ENCODE measurements at regions not wholly inside any gene's neighbourhood (a gene's known extent, or its start where the extent isn't known, plus 50 kb on each side); places are given as distances from the start of the nearest gene placed in this dataset.

DNA sequence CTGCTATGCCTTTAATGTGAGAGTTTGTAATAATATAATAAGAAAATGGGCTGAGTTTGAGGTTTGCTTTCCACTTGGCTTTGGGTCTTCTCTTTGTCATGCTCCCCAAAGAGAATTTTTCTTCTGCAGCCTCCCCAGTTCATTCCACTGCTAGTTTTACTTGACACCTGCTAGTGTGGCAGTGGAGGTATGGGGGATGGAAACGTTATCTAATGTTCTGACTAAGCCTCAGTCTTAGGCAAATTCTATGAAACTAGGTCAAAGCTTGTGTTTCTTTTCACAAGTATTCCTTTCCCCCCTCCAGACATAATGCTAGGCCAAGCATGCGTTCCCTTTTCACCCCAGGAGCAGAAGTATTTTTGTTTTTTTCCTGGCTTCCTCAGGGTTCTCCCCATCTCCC, 67.5 kb downstream of the PPP1R2C start:
- H4K20me1 ChIP-seq (ENCODE audit: insufficient read depth) = no peaks in the 10 kb centered on the region
- no peaks in the 10 kb centered on the region for H3K79me2 ChIP-seq (ENCODE audit: insufficient read depth, low read depth)
- H3K4me1 ChIP-seq (ENCODE audit: low read depth, poor library complexity, severe bottlenecking) = peaks cover 16% of the 10 kb centered on the region
- no peaks in the 10 kb centered on the region for H3K27me3 ChIP-seq (ENCODE audit: insufficient read depth, low read depth)
- 0 out of 2 replicates have a peak overlapping the region, but pooled peaks have one; percentile 14 for H2AFZ ChIP-seq (ENCODE audit: low read depth)
- H3K4me2 ChIP-seq = peak overlapping the region; percentile 45; the same call in 1 of the 2 replicates
- H3K9ac ChIP-seq = no peak overlapping the region
- H3K4me3 ChIP-seq (IDR thresholded peaks at IDR 0.05; ENCODE audit: insufficient read depth, low read depth, low read length) = no peak overlapping the region
- TF ChIP-seq, protein P1, sequence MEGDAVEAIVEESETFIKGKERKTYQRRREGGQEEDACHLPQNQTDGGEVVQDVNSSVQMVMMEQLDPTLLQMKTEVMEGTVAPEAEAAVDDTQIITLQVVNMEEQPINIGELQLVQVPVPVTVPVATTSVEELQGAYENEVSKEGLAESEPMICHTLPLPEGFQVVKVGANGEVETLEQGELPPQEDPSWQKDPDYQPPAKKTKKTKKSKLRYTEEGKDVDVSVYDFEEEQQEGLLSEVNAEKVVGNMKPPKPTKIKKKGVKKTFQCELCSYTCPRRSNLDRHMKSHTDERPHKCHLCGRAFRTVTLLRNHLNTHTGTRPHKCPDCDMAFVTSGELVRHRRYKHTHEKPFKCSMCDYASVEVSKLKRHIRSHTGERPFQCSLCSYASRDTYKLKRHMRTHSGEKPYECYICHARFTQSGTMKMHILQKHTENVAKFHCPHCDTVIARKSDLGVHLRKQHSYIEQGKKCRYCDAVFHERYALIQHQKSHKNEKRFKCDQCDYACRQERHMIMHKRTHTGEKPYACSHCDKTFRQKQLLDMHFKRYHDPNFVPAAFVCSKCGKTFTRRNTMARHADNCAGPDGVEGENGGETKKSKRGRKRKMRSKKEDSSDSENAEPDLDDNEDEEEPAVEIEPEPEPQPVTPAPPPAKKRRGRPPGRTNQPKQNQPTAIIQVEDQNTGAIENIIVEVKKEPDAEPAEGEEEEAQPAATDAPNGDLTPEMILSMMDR (conservative IDR thresholded peaks at IDR 0.05; ENCODE audit: low read depth, low read length) = no peak
- no peaks in the 10 kb centered on the region for H3K36me3 ChIP-seq (ENCODE audit: insufficient read depth)
- no peak overlapping the region for H3K27ac ChIP-seq

DNA sequence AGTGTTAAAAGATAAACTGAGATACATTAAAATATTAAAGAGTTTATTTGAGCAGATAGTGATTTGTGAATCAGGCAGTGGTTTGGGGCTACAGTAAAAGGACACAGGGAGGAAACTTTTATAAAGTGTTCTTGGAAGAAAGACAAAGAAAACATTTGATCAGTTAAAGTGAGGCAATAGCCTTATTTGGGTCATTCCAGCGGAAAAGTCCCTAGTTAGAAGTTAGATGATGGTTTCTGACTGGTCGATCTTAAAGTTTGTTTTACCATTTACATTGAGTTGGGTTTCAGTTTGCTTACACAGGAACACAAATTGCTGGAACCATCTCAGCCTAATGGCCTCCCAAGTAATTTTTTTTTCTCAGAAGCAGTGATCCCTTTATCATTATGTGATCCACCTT, 69.7 kb downstream of the PPP1R2C start:
- Histone ChIP-seq H4K20me1 (ENCODE audit: insufficient read depth) (no peaks in the 10 kb centered on the region), H3K36me3 (ENCODE audit: insufficient read depth) (no peaks in the 10 kb centered on the region), H3K27ac (no peak overlapping the region), H3K4me1 (ENCODE audit: low read depth, poor library complexity, severe bottlenecking) (peaks cover 16% of the 10 kb centered on the region), H3K9ac (no peak overlapping the region), H3K4me3 (IDR thresholded peaks at IDR 0.05; ENCODE audit: insufficient read depth, low read depth, low read length) (no peak overlapping the region), H3K79me2 (ENCODE audit: insufficient read depth, low read depth) (no peaks in the 10 kb centered on the region), H2AFZ (ENCODE audit: low read depth) (no peak overlapping the region), H3K4me2 (no peak overlapping the region), H3K27me3 (ENCODE audit: insufficient read depth, low read depth) (no peaks in the 10 kb centered on the region)
- TF ChIP-seq, protein P1 (conservative IDR thresholded peaks at IDR 0.05; ENCODE audit: low read depth, low read length) = no peak

DNA sequence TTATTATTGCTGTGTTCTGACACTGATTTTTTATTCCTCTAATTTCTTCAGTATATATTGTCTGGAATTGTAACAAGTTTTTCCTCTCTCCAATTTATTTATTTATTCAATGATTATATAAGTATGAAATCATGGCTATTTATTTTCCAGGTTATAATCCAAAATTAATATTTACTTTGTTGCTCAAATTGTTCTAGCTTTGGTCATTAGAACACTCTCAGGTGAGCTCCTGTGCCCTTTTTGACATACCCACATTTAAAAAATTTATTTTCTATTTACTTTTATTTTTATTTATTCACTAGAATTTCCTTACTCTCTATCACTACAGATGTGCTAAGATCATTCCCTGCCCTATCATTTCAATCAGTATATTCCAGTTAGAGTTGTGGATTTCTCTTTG, 70.2 kb downstream of the PPP1R2C start:
- Histone ChIP-seq H3K4me3 (IDR thresholded peaks at IDR 0.05; ENCODE audit: insufficient read depth, low read depth, low read length) (no peak overlapping the region), H3K4me1 (ENCODE audit: low read depth, poor library complexity, severe bottlenecking) (peaks cover 16% of the 10 kb centered on the region), H3K27me3 (ENCODE audit: insufficient read depth, low read depth) (no peaks in the 10 kb centered on the region), H2AFZ (ENCODE audit: low read depth) (no peak overlapping the region), H3K79me2 (ENCODE audit: insufficient read depth, low read depth) (no peaks in the 10 kb centered on the region), H3K27ac (no peak overlapping the region), H4K20me1 (ENCODE audit: insufficient read depth) (no peaks in the 10 kb centered on the region), H3K36me3 (ENCODE audit: insufficient read depth) (no peaks in the 10 kb centered on the region), H3K9ac (no peak overlapping the region), H3K4me2 (no peak overlapping the region)
- TF ChIP-seq, protein P1 (conservative IDR thresholded peaks at IDR 0.05; ENCODE audit: low read depth, low read length) = no peak

- no peak overlapping the region for H3K9ac ChIP-seq
- TF ChIP-seq, protein P1 (conservative IDR thresholded peaks at IDR 0.05; ENCODE audit: low read depth, low read length) = no peak
- no peaks in the 10 kb centered on the region for H4K20me1 ChIP-seq (ENCODE audit: insufficient read depth)
- H3K4me2 ChIP-seq = no peak overlapping the region
- no peaks in the 10 kb centered on the region for H3K27me3 ChIP-seq (ENCODE audit: insufficient read depth, low read depth)
- no peaks in the 10 kb centered on the region for H3K79me2 ChIP-seq (ENCODE audit: insufficient read depth, low read depth)
- no peak overlapping the region for H3K4me3 ChIP-seq (IDR thresholded peaks at IDR 0.05; ENCODE audit: insufficient read depth, low read depth, low read length)
- no peaks in the 10 kb centered on the region for H3K4me1 ChIP-seq (ENCODE audit: low read depth, poor library complexity, severe bottlenecking)
- H2AFZ ChIP-seq (ENCODE audit: low read depth) = no peak overlapping the region
- H3K27ac ChIP-seq = no peak overlapping the region
- no peaks in the 10 kb centered on the region for H3K36me3 ChIP-seq (ENCODE audit: insufficient read depth)
These were observed 73.5 kb downstream of the PPP1R2C start for GRCh38 chrX:42704454-42704853.

Measured in KMS-11 (cell line).